ENCODE measurements at regions not wholly inside any gene's neighbourhood (a gene's known extent, or its start where the extent isn't known, plus 50 kb on each side); places are given as distances from the start of the nearest gene placed in this dataset.

- FAIRE-seq: no peak
Measured at GRCh38 chrX:110408949-110409588, 50.4 kb downstream of the RTL9 start.

GRCh38 chrX:110409925-110410324 is 51.3 kb downstream of the RTL9 start:
- FAIRE-seq: no peak

GRCh38 chrX:110410603-110411002 is 52.0 kb downstream of the RTL9 start:
- no peak for FAIRE-seq

- FAIRE-seq: no peak
Measured at GRCh38 chrX:110412971-110413726, 54.5 kb downstream of the RTL9 start.

- FAIRE-seq: no peak
Measured at GRCh38 chrX:110413727-110414124, 55.1 kb downstream of the RTL9 start.

GRCh38 chrX:110414273-110414672 is 55.6 kb downstream of the RTL9 start:
- no peak for FAIRE-seq

- no peak for FAIRE-seq
Measured at GRCh38 chrX:110414679-110415439, 56.2 kb downstream of the RTL9 start.

GRCh38 chrX:110415440-110416170 is 57.0 kb downstream of the RTL9 start:
- no peak for FAIRE-seq

- no peak for FAIRE-seq
Measured at GRCh38 chrX:110417128-110417527, 58.5 kb downstream of the RTL9 start.

- no peak for FAIRE-seq
Measured at GRCh38 chrX:110418316-110419235, 59.9 kb downstream of the RTL9 start.

GRCh38 chrX:110419512-110419911 is 60.9 kb downstream of the RTL9 start:
- no peak for FAIRE-seq

GRCh38 chrX:110420771-110421499 is 62.3 kb downstream of the RTL9 start:
- FAIRE-seq: no peak

GRCh38 chrX:110421500-110422455 is 63.1 kb downstream of the RTL9 start:
- FAIRE-seq: no peak

GRCh38 chrX:110425222-110426154 is 66.8 kb downstream of the RTL9 start:
- FAIRE-seq: no peak

GRCh38 chrX:110426155-110426504 is 67.5 kb downstream of the RTL9 start:
- no peak for FAIRE-seq

- FAIRE-seq: no peak
Measured at GRCh38 chrX:110427076-110427475, 68.4 kb downstream of the RTL9 start.

GRCh38 chrX:110428144-110428543 is 69.5 kb downstream of the RTL9 start:
- FAIRE-seq: no peak

GRCh38 chrX:110430293-110431076 is 71.8 kb downstream of the RTL9 start:
- no peak for FAIRE-seq
